Esophagus squamous epithelium (tissue), 5 donors: ENCODE measurements at regions not wholly inside any gene's neighbourhood (a gene's known extent, or its start where the extent isn't known, plus 50 kb on each side); places are given as distances from the start of the nearest gene placed in this dataset.

ENCODE experiments used
- DNase-seq: peaks from one replicate; lab custom pipeline; 2025; lab: John Stamatoyannopoulos, UW
- H3K27ac ChIP-seq, 4 donors: fragments of 200-600 bp; sonication (generic); one replicate each; pipeline ENCODE4 v1.5.1; 2016 to 2019; ENCODE audit warnings: mild to moderate bottlenecking in 1 of 4
- H3K27me3 ChIP-seq, 4 donors: fragments of 200-600 bp; sonication (generic); 1 replicate in 3 of 4; 2 replicates in 1 of 4; pipeline versions ENCODE4 v1.5.1 to v1.6.0; 2017 to 2021; ENCODE audit warnings: antibody characterized with exemption in 1 of 4
- H3K36me3 ChIP-seq, 3 donors: fragments of 200-600 bp; sonication (generic); one replicate each; pipeline ENCODE4 v1.5.1; 2016 to 2019
- H3K4me1 ChIP-seq, 3 donors: fragments of 200-600 bp; sonication (generic); one replicate each; pipeline ENCODE4 v1.5.1; 2017 to 2019
- H3K4me3 ChIP-seq, 4 donors: fragments of 200-600 bp; sonication (generic); 1 replicate in 3 of 4; 2 replicates in 1 of 4; pipeline ENCODE4 v1.5.1; 2016 to 2019; ENCODE audit warnings: mild to moderate bottlenecking in 2 of 4, moderate library complexity in 1 of 4
- H3K9me3 ChIP-seq, 3 donors: fragments of 200-600 bp; sonication (generic); one replicate each; pipeline ENCODE4 v1.5.1; 2016 to 2019
- POLR2A ChIP-seq, 4 donors: fragments of 450-650 bp; IDR thresholded peaks; one replicate each; pipeline ENCODE4 v1.6.1; 2017; ENCODE audit warnings: antibody characterized with exemption in 4 of 4, mild to moderate bottlenecking in 4 of 4, moderate library complexity in 3 of 4
- WGBS, 2 donors: methylation state at CpG; one replicate each; pipeline ENCODE4 v1.1.5; 2018; 5-methylcytosine and 5-hydroxymethylcytosine counted together
- intact Hi-C: fragments of 100-400 bp; cut with DNase I; formaldehyde crosslinking; loops from one replicate; pipeline ENCODE4 v1.15.0; 2022
- TF ChIP-seq, protein P1 (sequence below), 6 experiments: fragments of 450-650 bp in 4 of 6; fragments of 200-600 bp in 2 of 6; sonication (generic) in 2 of 6; IDR thresholded peaks; one replicate each; pipeline ENCODE4 v1.5.1; 2016 to 2019; ENCODE audit warnings: antibody characterized with exemption in 6 of 6, mild to moderate bottlenecking in 4 of 6, moderate library complexity in 4 of 6
- donor health status: DM: yes; HTN: yes; CAD: no.

DNA sequence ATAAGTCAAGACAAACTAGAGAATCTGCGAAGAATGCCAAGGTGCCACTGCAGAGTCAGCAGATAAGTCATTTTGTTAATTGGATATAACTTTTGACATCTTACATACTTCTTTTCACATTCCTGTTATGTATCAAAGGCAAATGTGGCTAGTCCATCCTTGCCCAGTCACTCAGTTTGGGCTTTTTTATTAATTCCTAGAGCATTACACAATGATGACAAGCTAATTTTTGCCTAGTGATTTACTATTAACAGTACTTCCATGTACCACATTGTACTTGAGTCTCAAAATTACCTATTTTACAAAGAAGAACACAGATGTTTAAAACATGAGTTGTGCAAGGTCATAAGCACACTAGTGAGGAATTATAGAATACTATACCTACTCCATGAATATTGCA is 680.8 kb downstream of the DNAH5 start:
- 88 to 96% methylated on average over 1 of the region's 1 CpG for WGBS, 2 donors
- TF ChIP-seq, protein P1, sequence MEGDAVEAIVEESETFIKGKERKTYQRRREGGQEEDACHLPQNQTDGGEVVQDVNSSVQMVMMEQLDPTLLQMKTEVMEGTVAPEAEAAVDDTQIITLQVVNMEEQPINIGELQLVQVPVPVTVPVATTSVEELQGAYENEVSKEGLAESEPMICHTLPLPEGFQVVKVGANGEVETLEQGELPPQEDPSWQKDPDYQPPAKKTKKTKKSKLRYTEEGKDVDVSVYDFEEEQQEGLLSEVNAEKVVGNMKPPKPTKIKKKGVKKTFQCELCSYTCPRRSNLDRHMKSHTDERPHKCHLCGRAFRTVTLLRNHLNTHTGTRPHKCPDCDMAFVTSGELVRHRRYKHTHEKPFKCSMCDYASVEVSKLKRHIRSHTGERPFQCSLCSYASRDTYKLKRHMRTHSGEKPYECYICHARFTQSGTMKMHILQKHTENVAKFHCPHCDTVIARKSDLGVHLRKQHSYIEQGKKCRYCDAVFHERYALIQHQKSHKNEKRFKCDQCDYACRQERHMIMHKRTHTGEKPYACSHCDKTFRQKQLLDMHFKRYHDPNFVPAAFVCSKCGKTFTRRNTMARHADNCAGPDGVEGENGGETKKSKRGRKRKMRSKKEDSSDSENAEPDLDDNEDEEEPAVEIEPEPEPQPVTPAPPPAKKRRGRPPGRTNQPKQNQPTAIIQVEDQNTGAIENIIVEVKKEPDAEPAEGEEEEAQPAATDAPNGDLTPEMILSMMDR (IDR thresholded peaks at IDR 0.05): no peak
- no peak for TF ChIP-seq POLR2A (IDR thresholded peaks at IDR 0.05)
- DNase-seq: no peak

DNA sequence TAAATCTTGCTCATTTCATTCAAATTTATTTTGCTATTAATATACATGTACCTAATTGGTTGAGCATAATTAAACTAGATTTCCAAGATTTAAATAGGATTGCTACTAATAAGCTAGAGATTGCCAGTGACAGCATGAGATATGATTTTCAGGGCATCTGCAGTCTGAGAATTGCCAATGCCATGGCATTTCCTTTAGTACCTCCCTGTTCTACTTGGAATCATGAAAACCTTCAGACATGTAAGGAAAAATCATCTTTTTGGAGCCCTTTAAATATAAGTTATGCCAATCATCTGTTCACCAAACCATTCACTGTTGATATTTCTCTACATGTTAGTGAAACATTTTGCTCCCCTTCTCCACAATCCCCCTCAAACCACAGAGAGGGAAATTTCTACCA is 691.4 kb downstream of the DNAH5 start:
- intact Hi-C loops: no loop called here
- Histone ChIP-seq H3K27me3 (no peaks in the 10 kb centered on the region), H3K4me3 (no peak overlapping the region), H3K9me3 (no peaks in the 10 kb centered on the region), H3K4me1 (peaks cover 0 to 6% (median 0%) of the 10 kb centered on the region in 3 donors), H3K27ac (no peak overlapping the region), H3K36me3 (no peaks in the 10 kb centered on the region)
- no peak for TF ChIP-seq POLR2A (IDR thresholded peaks at IDR 0.05)
- TF ChIP-seq, protein P1 (IDR thresholded peaks at IDR 0.05): no peak
- no peak for DNase-seq

More for the DNA sequence above, 680.8 kb downstream of the DNAH5 start:
- intact Hi-C loops: no loop called here
- no peaks in the 10 kb centered on the region for H3K27me3 ChIP-seq
- H3K36me3 ChIP-seq: no peaks in the 10 kb centered on the region
- no peaks in the 10 kb centered on the region for H3K9me3 ChIP-seq
- no peak overlapping the region for H3K4me3 ChIP-seq
- no peaks in the 10 kb centered on the region for H3K4me1 ChIP-seq
- no peak overlapping the region for H3K27ac ChIP-seq

DNA sequence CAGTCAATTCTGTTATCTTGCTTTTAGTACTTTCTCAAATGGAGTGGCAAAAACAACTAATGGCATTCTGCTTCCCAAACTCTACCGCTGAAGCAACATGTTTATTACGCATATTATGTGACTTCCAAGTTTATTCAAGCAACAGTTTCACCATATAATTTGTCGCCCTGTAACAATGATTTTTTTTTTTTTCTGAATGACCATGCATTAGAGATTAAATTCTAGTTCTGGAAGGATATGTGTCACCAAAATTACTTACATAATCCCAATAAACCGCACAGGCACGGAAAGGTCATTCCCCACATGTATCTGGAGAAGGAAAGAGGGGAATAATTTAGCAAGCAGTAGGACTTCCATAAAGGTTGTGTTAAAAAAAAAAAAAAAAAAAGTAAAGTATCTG is 691.8 kb downstream of the DNAH5 start:
- Histone ChIP-seq H3K4me3 (no peak overlapping the region), H3K9me3 (no peaks in the 10 kb centered on the region), H3K27ac (no peak overlapping the region), H3K4me1 (peaks cover 0 to 11% (median 0%) of the 10 kb centered on the region in 3 donors), H3K36me3 (no peaks in the 10 kb centered on the region), H3K27me3 (no peaks in the 10 kb centered on the region)
- no peak for TF ChIP-seq POLR2A (IDR thresholded peaks at IDR 0.05)
- TF ChIP-seq, protein P1 (IDR thresholded peaks at IDR 0.05): no peak
- no peak for DNase-seq
- intact Hi-C loops: no loop called here
- WGBS, 2 donors: 85 to 94% methylated on average over 5 of the region's 5 CpGs

DNA sequence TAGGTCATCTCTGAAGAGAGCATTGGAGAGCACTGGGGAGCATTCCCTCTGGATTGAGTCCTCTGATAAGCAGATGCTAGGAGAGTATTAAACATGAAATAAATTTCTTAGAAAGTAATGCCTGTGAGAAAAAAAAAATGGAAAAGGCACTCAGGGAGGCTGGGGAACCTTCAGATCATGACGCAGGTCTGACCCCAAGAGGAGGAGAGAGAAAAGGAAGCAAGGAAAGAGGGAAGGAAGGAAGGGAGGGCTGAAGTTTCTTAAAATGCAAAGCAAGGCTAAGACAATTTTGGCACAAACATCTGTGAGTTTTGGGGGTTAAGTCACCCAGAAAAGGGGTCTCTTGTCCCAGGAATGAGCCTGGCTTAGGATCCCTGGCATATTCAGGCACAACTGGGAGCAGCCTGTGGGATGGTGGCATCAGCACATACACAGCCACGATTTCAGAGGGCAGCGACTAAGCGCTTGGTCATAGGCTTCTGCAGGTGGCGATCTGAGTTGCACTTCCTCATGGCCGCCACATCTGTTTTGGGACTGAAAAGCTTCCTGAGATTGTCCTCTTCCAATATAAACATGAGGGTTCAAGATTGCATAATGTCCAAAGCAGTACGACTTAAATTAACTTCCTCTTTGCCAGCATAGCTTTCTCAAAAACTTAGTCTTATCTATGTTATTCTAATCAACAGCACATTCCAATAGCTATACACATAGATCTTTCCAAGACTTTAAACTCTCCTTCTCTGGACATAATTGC is 692.7 kb downstream of the DNAH5 start:
- Histone ChIP-seq H3K27ac (no peak overlapping the region), H3K4me3 (no peak overlapping the region), H3K36me3 (no peaks in the 10 kb centered on the region), H3K27me3 (no peaks in the 10 kb centered on the region), H3K9me3 (no peaks in the 10 kb centered on the region), H3K4me1 (peaks cover 0 to 11% (median 0%) of the 10 kb centered on the region in 3 donors)
- 44 to 55% methylated on average over 7 of the region's 7 CpGs for WGBS, 2 donors
- no peak for DNase-seq
- TF ChIP-seq POLR2A (IDR thresholded peaks at IDR 0.05): no peak
- TF ChIP-seq, protein P1 (IDR thresholded peaks at IDR 0.05): no peak
- intact Hi-C loops: no loop called here

DNA sequence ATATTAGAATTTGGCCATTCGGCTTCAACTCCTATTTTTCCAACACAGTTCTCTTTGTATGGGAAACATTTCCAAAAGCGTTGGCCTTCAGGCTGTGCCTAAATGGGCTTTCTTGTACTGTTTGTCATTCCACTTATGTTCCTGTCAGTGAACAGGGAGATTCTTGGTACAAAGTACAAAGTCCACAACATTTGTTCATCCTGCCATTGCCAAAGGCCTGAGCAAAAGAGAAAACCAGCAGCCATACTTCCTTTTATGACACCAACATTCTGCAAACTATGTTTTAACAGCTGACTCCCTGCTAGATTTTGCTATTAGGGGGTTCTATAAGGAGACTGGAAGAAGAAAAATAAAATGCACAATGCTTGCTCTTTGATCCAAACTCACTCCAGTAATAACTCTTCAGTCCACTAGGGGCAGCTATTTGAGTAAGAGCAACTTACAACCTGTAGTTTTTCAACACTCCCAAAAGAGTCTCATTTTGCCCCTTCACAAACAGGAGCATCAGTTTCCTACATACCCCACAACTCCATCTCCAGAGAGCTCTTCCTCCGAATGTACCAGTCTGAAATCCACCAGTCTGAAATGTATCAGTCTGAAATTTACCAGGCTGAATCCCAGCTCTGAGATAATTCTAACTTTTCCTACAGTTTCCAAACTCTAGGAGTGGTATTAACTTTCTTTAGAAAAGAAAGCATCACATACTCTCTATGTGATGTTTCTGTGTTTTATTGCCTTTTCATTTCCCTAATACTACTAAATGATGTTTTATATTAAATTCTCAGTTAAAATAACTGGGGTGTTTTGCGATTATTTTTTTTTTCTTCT is 693.8 kb downstream of the DNAH5 start:
- Histone ChIP-seq H3K9me3 (no peaks in the 10 kb centered on the region), H3K27ac (no peak overlapping the region), H3K27me3 (no peaks in the 10 kb centered on the region), H3K4me1 (peaks cover 0 to 11% (median 0%) of the 10 kb centered on the region in 3 donors), H3K36me3 (no peaks in the 10 kb centered on the region), H3K4me3 (no peak overlapping the region)
- 79 to 82% methylated on average over 4 of the region's 4 CpGs for WGBS, 2 donors
- TF ChIP-seq, protein P1 (IDR thresholded peaks at IDR 0.05): peak in 4 of 6 experiments; percentile 12 to 48 (median 34)
- no peak for TF ChIP-seq POLR2A (IDR thresholded peaks at IDR 0.05)
- intact Hi-C loops: no loop called here
- DNase-seq: no peak
